Activated CD4-positive, alpha-beta T cell treated with anti-CD3 and anti-CD28 coated beads, Interleukin-2, Interleukin-6, amounts not matched to agents 100 ng/mL and 50 ng/mL, durations not matched to agents 16 hours and 8 hours (primary cell): ENCODE measurements at regions not wholly inside any gene's neighbourhood (a gene's known extent, or its start where the extent isn't known, plus 50 kb on each side); places are given as distances from the start of the nearest gene placed in this dataset.
"Not testable (repeated sequence)": the region's sequence is repeated elsewhere in the genome, so short reads cannot be mapped to it uniquely, and the experiment has no call there.

Experiments used
- DNase-seq: peaks from one replicate; pipeline ENCODE4 v3.0.0-alpha.2; 2020

GRCh38 chr1:199877526-199878384 lies 149.8 kb upstream of the NR5A2 start:
- no peak for DNase-seq

DNA sequence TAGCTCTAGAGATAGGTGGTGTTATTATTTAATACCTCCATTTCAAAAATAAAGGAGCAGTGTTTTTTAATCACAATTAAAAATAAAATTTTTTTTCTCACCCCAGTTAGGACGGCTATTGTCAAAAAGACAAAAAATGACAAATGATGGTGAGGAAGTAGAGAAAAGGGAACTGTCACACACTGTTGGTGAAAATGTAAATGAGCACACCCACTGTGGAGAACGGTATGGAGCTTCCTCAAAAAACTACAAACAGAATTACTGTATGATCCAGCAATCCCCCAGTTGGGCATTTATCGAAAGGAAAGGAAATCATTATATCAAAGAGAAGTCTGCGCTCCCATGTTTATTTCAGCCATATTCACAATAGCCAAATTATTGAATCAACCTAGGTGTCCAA lies 148.7 kb upstream of the NR5A2 start:
- DNase-seq, result no peak

DNA sequence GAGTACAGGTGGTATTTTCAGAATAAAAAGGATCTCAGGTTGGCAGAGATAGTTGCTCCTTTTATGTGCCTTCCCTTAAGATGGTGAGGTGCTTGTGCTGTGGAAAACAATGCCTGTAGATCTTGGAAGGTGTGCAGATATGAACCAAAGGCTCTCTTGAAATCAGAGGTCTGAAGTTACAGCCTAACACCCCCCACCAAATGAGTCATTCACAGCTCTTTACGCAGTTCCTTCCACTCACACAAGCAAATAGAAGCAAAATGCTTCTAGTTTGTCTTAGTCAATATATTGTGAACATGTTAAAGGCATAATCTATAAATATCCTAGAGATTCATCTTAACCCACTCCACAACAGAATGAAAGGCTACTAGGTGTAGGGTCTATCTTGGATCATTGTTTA lies 128.9 kb upstream of the NR5A2 start:
- DNase-seq, result no peak

- no peak for DNase-seq
Observed at GRCh38 chr1:199901341-199901740, 126.2 kb upstream of the NR5A2 start.

DNA sequence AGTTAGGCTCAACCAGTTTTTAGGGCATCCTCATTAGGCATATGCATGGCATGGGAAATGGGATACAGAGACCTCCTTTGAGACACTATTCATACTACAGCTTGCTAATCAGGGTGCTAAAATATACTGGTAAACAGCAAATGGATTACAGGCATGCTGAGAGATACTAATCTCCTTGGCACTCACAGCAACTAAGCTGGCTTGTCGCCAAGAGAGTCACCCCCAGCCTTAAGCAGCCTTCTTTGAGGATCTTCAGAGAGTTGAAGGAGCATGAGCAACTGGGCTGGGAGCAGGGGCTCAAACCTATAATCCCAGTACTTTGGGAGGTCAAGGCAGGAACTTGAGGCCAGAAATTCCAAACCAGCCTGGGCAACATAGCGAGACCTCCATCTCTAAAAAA lies 120.1 kb upstream of the NR5A2 start:
- no peak for DNase-seq

- no peak for DNase-seq
Observed at GRCh38 chr1:199909137-199909536, 118.4 kb upstream of the NR5A2 start.

DNA sequence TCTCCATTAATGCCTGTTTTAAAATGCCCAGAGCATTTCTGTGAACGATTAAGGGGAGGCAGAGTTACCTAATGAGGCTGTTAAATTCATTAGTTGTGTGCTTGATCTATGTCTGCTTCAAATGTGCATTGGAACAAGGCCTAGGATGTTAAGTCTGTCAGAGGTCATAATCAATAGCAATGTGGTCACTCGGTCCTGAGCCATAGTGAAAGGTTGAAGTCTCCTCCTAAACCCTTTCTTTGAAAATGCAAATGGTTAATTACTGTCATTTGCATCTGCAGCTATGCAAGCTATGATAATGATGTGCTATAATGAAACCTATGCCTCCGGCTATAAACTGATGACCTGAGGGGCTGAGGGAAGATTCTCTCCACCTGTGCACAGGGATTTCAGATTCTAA lies 114.2 kb upstream of the NR5A2 start:
- no peak for DNase-seq

DNA sequence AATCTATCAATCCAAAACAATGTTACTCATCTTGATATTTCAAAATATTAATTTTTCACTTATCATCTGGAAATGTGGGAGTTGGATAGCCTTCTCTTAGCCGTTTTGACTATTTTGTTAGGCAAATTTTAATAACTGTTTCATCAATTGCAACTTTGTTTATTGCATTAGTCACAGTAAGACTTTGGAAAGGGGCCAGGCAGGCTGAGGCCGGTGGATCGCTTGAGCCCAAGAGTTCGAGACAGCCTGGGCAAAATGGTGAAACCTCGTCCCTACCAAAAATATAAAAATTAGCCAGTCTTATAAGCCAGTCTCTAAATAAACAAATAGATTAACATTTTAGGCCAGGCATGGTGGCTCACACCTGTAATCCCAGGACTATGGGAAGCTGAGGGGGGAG lies 113.0 kb upstream of the NR5A2 start:
- DNase-seq, result no peak

DNA sequence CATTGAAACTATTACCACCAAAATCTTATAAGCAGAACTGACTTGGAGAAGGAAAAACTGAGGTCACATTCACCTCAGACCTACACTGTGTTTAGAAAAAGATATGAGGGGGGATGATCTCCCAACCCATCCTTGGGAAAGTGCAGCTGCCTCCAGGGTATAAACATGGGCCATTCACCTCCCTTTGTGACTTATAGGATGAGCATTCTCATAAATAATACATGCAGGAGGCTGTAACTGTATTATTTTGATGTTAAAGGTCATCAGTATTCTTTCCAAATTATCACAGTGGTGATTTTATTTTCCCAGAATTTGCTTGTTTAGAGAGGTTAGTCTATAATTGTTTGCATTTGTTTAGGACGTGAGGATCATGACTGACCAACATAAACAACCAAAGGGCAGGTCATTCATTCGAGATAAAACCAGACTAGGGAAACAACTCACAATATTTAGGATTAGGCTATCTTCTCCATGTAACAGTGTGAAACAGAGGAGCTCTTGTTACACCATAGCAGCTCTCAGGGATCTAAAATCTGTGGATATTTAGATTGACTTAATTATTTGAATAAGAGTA lies 109.2 kb upstream of the NR5A2 start:
- no peak for DNase-seq

DNA sequence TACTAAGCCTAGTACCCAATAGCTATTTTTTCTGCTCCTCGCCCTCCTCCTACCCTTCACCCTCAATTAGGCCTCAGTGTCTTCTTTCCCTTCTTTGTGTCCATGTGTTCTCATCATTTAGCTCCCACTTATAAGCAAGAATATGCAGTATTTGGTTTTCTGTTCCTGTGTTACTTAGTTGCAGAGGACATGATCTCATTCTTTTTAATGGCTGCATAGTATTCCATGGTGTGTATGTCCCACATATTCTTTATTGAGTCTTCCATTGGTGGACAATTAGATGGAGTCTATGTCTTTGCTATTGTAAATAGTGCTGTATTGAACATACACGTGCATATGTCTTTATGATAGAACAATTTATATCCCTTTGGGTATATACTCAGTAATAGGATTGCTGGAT lies 106.9 kb upstream of the NR5A2 start:
- no peak for DNase-seq

GRCh38 chr1:199929556-199929955 lies 98.0 kb upstream of the NR5A2 start:
- DNase-seq, result no peak

DNA sequence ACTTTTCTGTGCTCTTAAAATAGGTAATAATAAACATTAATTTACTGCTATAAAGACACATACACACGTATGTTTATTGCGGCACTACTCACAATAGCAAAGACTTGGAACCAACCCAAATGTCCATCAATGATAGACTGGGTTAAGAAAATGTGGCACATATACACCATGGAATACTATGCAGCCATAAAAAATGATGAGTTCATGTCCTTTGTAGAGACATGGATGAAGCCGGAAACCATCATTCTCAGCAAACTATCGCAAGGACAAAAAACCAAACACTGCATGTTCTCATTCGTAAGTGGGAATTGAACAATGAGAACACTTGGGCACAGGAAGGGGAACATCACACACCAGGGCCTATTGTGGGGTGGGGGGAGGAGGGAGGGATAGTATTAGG lies 97.4 kb upstream of the NR5A2 start:
- not testable (repeated sequence) for DNase-seq

- no peak for DNase-seq
Observed at GRCh38 chr1:199931666-199932377, 95.7 kb upstream of the NR5A2 start.

DNA sequence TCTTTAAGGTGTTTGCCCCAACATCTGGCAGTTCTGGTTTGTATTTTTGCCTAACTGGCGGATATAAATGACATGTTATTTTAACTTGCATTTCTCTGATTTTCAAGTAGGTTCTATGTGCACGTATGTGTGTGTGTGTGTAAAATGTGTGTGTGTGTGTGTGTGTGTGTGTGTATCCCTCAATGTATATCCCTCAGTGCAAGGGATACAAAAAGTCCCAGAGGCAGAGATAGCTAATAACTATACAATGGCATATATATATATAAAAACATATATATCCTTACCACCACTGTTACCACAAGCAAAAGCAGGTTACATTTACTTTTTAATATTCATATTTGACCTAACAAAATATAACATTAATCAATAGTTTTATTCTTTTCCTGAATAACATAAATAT lies 95.0 kb upstream of the NR5A2 start:
- DNase-seq, result no peak

DNA sequence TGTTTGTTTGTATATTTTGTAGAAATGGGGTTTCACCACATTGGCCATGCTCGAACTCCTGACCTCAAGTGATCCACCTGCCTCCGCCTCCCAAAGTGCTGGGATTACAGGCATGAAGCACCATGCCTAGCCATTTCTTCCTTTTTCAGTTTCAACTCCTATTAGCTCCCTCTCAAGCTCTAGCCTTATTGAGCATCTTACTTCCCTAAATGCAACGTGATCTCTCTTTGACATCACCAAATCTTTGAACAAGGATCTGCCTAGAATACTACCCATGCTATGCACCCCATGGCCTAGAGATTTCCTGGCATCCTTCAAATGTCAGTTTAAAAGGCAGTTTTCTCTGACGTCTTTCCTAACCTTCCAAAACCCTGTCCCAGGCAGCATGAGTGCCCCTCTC lies 91.1 kb upstream of the NR5A2 start:
- DNase-seq, result no peak

GRCh38 chr1:199937161-199937560 lies 90.3 kb upstream of the NR5A2 start:
- no peak for DNase-seq

DNA sequence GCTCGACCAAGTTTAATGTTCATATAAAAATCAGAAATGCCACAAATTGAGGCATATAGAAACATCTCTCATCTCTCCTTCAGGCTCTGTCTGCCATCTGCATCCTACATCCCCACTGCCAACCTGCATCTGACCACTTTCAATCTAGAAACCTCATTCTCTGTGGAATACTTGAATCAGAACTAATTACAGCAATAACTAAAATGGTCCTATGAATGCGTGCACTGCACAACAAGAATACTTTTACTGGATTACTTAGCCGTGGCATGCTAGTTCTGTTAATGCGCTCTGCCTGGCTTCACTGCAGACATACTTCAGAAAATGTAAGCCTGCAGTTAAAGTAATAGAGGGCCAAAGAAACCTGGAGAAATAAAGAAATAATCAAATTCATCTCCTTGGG lies 89.8 kb upstream of the NR5A2 start:
- DNase-seq, result no peak

- DNase-seq, result no peak
Observed at GRCh38 chr1:199944986-199945385, 82.5 kb upstream of the NR5A2 start.

DNA sequence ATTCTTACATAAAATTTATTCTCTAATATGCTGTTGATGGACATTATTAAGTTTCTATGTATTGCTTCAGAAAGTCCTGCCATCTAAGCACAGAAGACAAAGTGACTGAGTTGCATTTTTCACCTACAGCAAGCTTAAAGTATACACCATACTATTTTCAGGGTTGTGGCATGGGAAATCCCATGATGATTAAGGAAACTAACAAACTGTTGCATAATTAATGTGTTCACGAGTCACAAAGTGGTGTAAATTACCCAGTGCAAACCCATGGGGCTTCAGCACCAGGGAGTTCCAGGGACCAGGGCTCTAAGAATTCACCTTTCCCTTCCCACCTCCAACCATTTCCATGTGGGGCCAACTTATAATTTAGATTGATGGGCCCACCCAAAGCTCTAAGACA lies 81.9 kb upstream of the NR5A2 start:
- no peak for DNase-seq

GRCh38 chr1:199946305-199947155 lies 81.0 kb upstream of the NR5A2 start:
- no peak for DNase-seq

- DNase-seq, result no peak
Observed at GRCh38 chr1:199948587-199949280, 78.8 kb upstream of the NR5A2 start.

- not testable (repeated sequence) for DNase-seq
Observed at GRCh38 chr1:199951005-199951404, 76.5 kb upstream of the NR5A2 start.

DNA sequence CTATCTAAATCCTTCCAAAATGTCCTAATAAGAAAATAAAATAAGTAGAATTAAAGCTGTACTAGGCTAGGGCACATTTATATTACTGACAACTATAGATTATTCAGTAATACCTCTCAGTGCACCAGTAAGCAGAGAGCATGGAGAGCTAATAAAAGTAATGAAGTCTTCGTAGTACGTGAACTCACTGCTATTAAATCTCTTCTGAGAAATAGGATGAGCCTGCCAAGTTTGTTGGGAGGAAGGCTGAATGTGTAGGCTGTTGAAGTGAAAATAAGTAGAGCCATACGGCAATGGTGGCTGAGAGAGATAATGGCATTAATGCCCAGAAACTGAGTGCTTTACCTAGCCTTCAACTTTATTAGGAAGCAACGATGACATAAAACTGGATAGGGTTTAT lies 73.9 kb upstream of the NR5A2 start:
- no peak for DNase-seq
